K562 (cell line): ENCODE measurements at regions not wholly inside any gene's neighbourhood (a gene's known extent, or its start where the extent isn't known, plus 50 kb on each side); places are given as distances from the start of the nearest gene placed in this dataset.

ENCODE experiments used
- ATAC-seq: fragments of 200-7000 bp; cut with Tn5 transposase; 3 replicates; pipeline ENCODE4 v1.9.1; 2020; ENCODE audit warnings: moderate library complexity
- BruUV-seq: library from RNA; stranded (reverse); fragments of 400-500 nt; replicated peaks from 2 replicates; lab custom pipeline; 2021; lab: Mats Ljungman, UMichigan
- CTCF ChIA-PET: fragments of 300-600 bp; formaldehyde crosslinking; extraction: SDS; loops from one replicate; lab custom pipeline; 2021; ENCODE audit warnings: low intra/inter-chr PET ratio; lab: Yijun Ruan, JAX
- POLR2A ChIA-PET: fragments of 300-600, 350-650 bp; sonication (Branson Sonifier 250); formaldehyde crosslinking; extraction: SDS; loops from one replicate; lab custom pipeline; 2021; ENCODE audit warnings: antibody characterized with exemption, inconsistent platforms; lab: Yijun Ruan, JAX
- DNase-seq, 4 experiments: peaks; one replicate each; pipeline versions ENCODE4 v3.0.0 to v3.0.0-alpha.2; 2011 to 2018; ENCODE audit warnings: low spot score in 3 of 4, mixed read lengths in 3 of 4; ENCODE audit errors: extremely low read depth in 1 of 4
- FAIRE-seq: peaks from 2 replicates; lab custom pipeline; 2011; peaks lifted over from hg19 to GRCh38; lab: Jason Lieb, UNC
- H2AFZ ChIP-seq: 2 replicates; pipeline ENCODE4 v1.6.0; 2011; ENCODE audit warnings: low read depth, low read length, control low read depth, inconsistent platforms
- H3K27ac ChIP-seq: fragments of 200-600 bp; 3 replicates; pipeline ENCODE4 v1.8.0; 2011; ENCODE audit warnings: low read depth, mild to moderate bottlenecking, control low read depth, inconsistent platforms, low read length, moderate library complexity, mixed read lengths; ENCODE audit errors: extremely low read depth
- H3K27me3 ChIP-seq, 2 experiments: fragments of 300-600 bp in 1 of 2; 2 replicates in 1 of 2; 3 replicates in 1 of 2; pipeline versions ENCODE4 v1.6.0 to v1.8.0; 2011; ENCODE audit warnings: inconsistent platforms in 2 of 2, low read length in 2 of 2, mild to moderate bottlenecking in 1 of 2, mixed read lengths in 1 of 2, moderate library complexity in 1 of 2; ENCODE audit not compliant: control insufficient read depth in 2 of 2, insufficient read depth in 2 of 2
- H3K36me3 ChIP-seq: fragments of 300-600 bp; 3 replicates; pipeline ENCODE4 v1.8.0; 2011; ENCODE audit warnings: mild to moderate bottlenecking, low read length, inconsistent platforms; ENCODE audit not compliant: control insufficient read depth, insufficient read depth
- H3K4me1 ChIP-seq, 2 experiments: fragments of 200-600 bp in 1 of 2; replicated peaks in 1 of 2; 2 replicates in 1 of 2; 3 replicates in 1 of 2; pipeline versions ENCODE4 v1.5.1 to v1.8.0; 2011; ENCODE audit warnings: inconsistent platforms in 2 of 2, low read length in 2 of 2, mild to moderate bottlenecking in 1 of 2, mixed read lengths in 1 of 2, moderate library complexity in 1 of 2; ENCODE audit not compliant: control insufficient read depth in 2 of 2, insufficient read depth in 2 of 2
- H3K4me2 ChIP-seq: 2 replicates; pipeline ENCODE4 v1.6.1; 2011; ENCODE audit warnings: low read length, control low read depth, inconsistent platforms, mixed read lengths; ENCODE audit not compliant: insufficient read depth
- H3K4me3 ChIP-seq: fragments of 200-600 bp; sonication (generic), shearing (Covaris generic); 2 replicates; pipeline ENCODE4 v1.5.1; 2016; ENCODE audit warnings: control low read depth, inconsistent platforms
- H3K79me2 ChIP-seq: fragments of 200-600 bp; 3 replicates; pipeline ENCODE4 v1.8.0; 2011; ENCODE audit warnings: low read length, inconsistent platforms; ENCODE audit not compliant: control insufficient read depth, insufficient read depth
- H3K9ac ChIP-seq, 2 experiments: 2 replicates each; pipeline versions ENCODE4 v1.6.0 to v1.6.1; 2011; ENCODE audit warnings: low read depth in 2 of 2, low read length in 2 of 2, control low read depth in 1 of 2, inconsistent platforms in 1 of 2, mild to moderate bottlenecking in 1 of 2, mixed read lengths in 1 of 2; ENCODE audit not compliant: insufficient read depth in 1 of 2
- H3K9me1 ChIP-seq: one replicate; pipeline ENCODE4 v1.6.0; 2011; ENCODE audit warnings: inconsistent platforms, mild to moderate bottlenecking, low read length, moderate library complexity; ENCODE audit not compliant: control insufficient read depth, insufficient read depth
- H3K9me3 ChIP-seq: replicated peaks from 2 replicates; pipeline ENCODE4 v1.5.1; 2011; ENCODE audit warnings: low read depth, low read length, inconsistent platforms; ENCODE audit not compliant: control insufficient read depth, insufficient read depth
- H4K20me1 ChIP-seq: replicated peaks from 2 replicates; pipeline ENCODE4 v1.6.1; 2011; ENCODE audit warnings: low read length, inconsistent platforms, mixed read lengths; ENCODE audit not compliant: control insufficient read depth, insufficient read depth
- ATF1 ChIP-seq, 2 experiments: fragments of 450-650 bp in 1 of 2; IDR thresholded peaks; 2 replicates each; pipeline ENCODE4 v1.6.1; 2016; ENCODE audit warnings: missing compliant biosample characterization in 1 of 2, missing genetic modification characterization in 1 of 2
- ATF6 ChIP-seq: sonication (generic); formaldehyde crosslinking; IDR thresholded peaks from 2 replicates; pipeline ENCODE4 v1.4.0; 2020; ENCODE audit warnings: mild to moderate bottlenecking, missing genetic modification reagents
- HOMEZ ChIP-seq: fragments of 250-450 bp; sonication (Bioruptor Pico); IDR thresholded peaks from 2 replicates; pipeline ENCODE4 v1.4.0; 2020; ENCODE audit warnings: mild to moderate bottlenecking, moderate library complexity
- JUN ChIP-seq, 2 experiments: sonication (generic) in 1 of 2; formaldehyde crosslinking in 1 of 2; IDR thresholded peaks; 2 replicates each; pipeline versions ENCODE4 v1.6.1 to v1.8.0; 2012 to 2022; ENCODE audit warnings: borderline replicate concordance in 2 of 2, mild to moderate bottlenecking in 2 of 2, improper control_type of control experiment in 1 of 2, low read depth in 1 of 2, low read length in 1 of 2, missing genetic modification reagents in 1 of 2
- MYC ChIP-seq, 2 experiments: fragments of 250-450 bp in 1 of 2; sonication (Bioruptor Pico) in 1 of 2; IDR thresholded peaks; 2 replicates each; pipeline versions ENCODE4 v1.5.1 to v1.6.1; 2012 to 2021; ENCODE audit warnings: low read depth in 2 of 2, borderline replicate concordance in 1 of 2, improper control_type of control experiment in 1 of 2, low read length in 1 of 2, mild to moderate bottlenecking in 1 of 2, moderate library complexity in 1 of 2
- SRSF7 ChIP-seq: fragments of 200-400 bp; formaldehyde crosslinking; optimal IDR thresholded peaks from 2 replicates; pipeline ENCODE3; 2017; ENCODE audit warnings: mild to moderate bottlenecking, low read depth, low read length
- TCF15 ChIP-seq: fragments of 250-450 bp; sonication (Bioruptor Pico); IDR thresholded peaks from 2 replicates; pipeline ENCODE4 v1.8.0; 2022; ENCODE audit warnings: moderate library complexity, mild to moderate bottlenecking, inconsistent platforms
- ZFP1 ChIP-seq: fragments of 450-650 bp; formaldehyde crosslinking; IDR thresholded peaks from 2 replicates; pipeline ENCODE4 v1.4.0; 2020; ENCODE audit warnings: mild to moderate bottlenecking, mixed read lengths
- ZNF174 ChIP-seq: fragments of 250-450 bp; sonication (Bioruptor Pico); IDR thresholded peaks from 2 replicates; pipeline ENCODE4 v1.4.0; 2020; ENCODE audit warnings: mild to moderate bottlenecking
- ZNF175 ChIP-seq: fragments of 200-800 bp; sonication (Bioruptor generic); IDR thresholded peaks from 2 replicates; pipeline ENCODE4 v1.6.1; 2016; ENCODE audit warnings: low read depth, mild to moderate bottlenecking, missing genetic modification characterization, missing compliant biosample characterization
- ZNF184 ChIP-seq: sonication (generic); formaldehyde crosslinking; IDR thresholded peaks from 2 replicates; pipeline ENCODE4 v1.5.0; 2020; ENCODE audit warnings: missing genetic modification reagents
- ZNF583 ChIP-seq: fragments of 250-450 bp; sonication (Bioruptor Pico); IDR thresholded peaks from 2 replicates; pipeline ENCODE4 v1.4.0; 2020
- whole genome bisulfite sequencing: fragments of 100-300 bp; shearing (Covaris generic); methylation state at CpG from one replicate; pipeline ENCODE4 v1.1.6; 2016; ENCODE audit warnings: low coverage, mixed read lengths; ENCODE audit not compliant: insufficient coverage; ENCODE audit errors: missing lambda C conversion rate; 5-methylcytosine and 5-hydroxymethylcytosine counted together
- in situ Hi-C: fragments of 300-500 bp; cut with MboI; formaldehyde crosslinking; loops from 4 replicates; pipeline ENCODE4 v1.15.0; 2018; ENCODE audit warnings: inconsistent platforms, mixed read lengths
- intact Hi-C: fragments of 100-400 bp; cut with micrococcal nuclease; formaldehyde crosslinking; loops from 2 replicates; pipeline ENCODE4 v1.14.2; 2022

DNA sequence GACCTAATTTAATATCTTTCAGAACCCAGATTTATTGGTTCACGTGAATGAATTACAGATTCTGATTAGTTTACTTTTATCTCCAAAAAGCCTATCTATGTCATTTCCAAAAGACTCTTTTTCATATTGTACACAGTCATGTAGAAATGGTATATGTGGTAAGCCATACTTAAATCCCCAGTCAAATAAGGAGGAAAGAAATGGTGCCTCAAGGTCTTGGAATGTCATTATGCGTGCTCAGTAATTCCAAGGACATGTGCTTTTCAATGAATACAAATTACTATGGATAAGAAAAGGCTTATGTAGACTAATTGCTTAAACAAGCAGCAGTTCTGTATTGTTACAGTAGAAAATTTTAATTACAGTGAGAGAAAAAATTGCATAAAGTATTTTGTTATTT is 64.1 kb upstream of the TYRP1 start:
- BruUV-seq, result no TSS peak
- H4K20me1 ChIP-seq, result no peaks in the 10 kb centered on the region
- H3K27me3 ChIP-seq, result no peaks in the 10 kb centered on the region
- 0% methylated on average over 2 of the region's 2 CpGs for WGBS
- ATAC-seq (no peak), DNase-seq (no peak), FAIRE-seq (no peak)
- no peaks in the 10 kb centered on the region for H3K36me3 ChIP-seq
- intact Hi-C loops, result no loop called here
- no peak overlapping the region for H3K9ac ChIP-seq
- TF ChIP-seq TCF15 (CRISPR knock-in tag) (no peak), ZNF184 (CRISPR knock-in tag) (no peak), ATF6 (CRISPR knock-in tag) (no peak)
- in situ Hi-C loops, result no loop called here
- no peak overlapping the region for H3K4me3 ChIP-seq
- H2AFZ ChIP-seq, result no peak overlapping the region
- H3K79me2 ChIP-seq, result no peaks in the 10 kb centered on the region
- H3K4me1 ChIP-seq, result no peaks in the 10 kb centered on the region
- no peak overlapping the region for H3K4me2 ChIP-seq
- ChIA-PET CTCF (no interaction called here), POLR2A (no interaction called here)
- no peak overlapping the region for H3K27ac ChIP-seq
- no peaks in the 10 kb centered on the region for H3K9me3 ChIP-seq
- no peaks in the 10 kb centered on the region for H3K9me1 ChIP-seq

DNA sequence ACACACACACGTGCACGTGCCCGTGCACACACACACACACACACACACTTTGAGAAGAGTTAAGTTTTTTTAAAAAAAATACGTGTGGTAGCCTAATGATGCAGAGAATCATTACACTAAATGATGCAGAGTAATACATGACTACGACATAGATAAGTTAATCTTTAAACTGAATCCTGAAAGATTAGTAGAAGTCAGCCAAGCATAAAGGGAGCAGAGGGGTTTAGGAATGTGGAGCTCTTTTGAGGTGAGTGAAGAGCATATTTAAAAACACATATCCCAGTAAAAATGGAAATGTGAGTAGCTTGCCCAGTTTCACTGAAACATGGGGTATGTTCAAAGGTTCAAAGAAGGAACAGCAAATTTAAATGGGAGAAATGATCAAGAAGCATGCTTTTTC is 61.3 kb upstream of the TYRP1 start:
- 0% methylated on average over 4 of the region's 5 CpGs for whole genome bisulfite sequencing
- no peak overlapping the region for H3K4me2 ChIP-seq
- CTCF ChIA-PET, result no interaction called here
- POLR2A ChIA-PET, result no interaction called here
- H3K4me1 ChIP-seq, result no peaks in the 10 kb centered on the region
- FAIRE-seq (no peak), DNase-seq (no peak), ATAC-seq (no peak)
- H3K27ac ChIP-seq, result no peak overlapping the region
- no peaks in the 10 kb centered on the region for H3K9me3 ChIP-seq
- in situ Hi-C loops (no loop called here), intact Hi-C loops (no loop called here)
- no peak overlapping the region for H3K9ac ChIP-seq
- BruUV-seq, result no TSS peak
- H3K9me1 ChIP-seq, result no peaks in the 10 kb centered on the region
- H3K27me3 ChIP-seq, result no peaks in the 10 kb centered on the region
- no peaks in the 10 kb centered on the region for H3K36me3 ChIP-seq
- no peaks in the 10 kb centered on the region for H3K79me2 ChIP-seq
- no peak overlapping the region for H2AFZ ChIP-seq
- H3K4me3 ChIP-seq, result no peak overlapping the region
- no peaks in the 10 kb centered on the region for H4K20me1 ChIP-seq
- TF ChIP-seq MYC (IDR thresholded peaks at IDR 0.05; ENCODE audit: low read depth, low read length) (no peak), MYC (CRISPR knock-in tag; IDR thresholded peaks at IDR 0.05; ENCODE audit: borderline replicate concordance, low read depth) (no peak), JUN (IDR thresholded peaks at IDR 0.05; ENCODE audit: borderline replicate concordance, low read depth, low read length) (no peak), JUN (CRISPR knock-in tag; IDR thresholded peaks at IDR 0.05; ENCODE audit: borderline replicate concordance) (no peak), SRSF7 (no peak), ATF1 (CRISPR knock-in tag; IDR thresholded peaks at IDR 0.05) (no peak), ATF1 (tag; IDR thresholded peaks at IDR 0.05) (no peak), ZNF175 (CRISPR knock-in tag) (no peak), ZNF583 (CRISPR knock-in tag) (no peak), ZFP1 (CRISPR knock-in tag) (no peak), ZNF174 (no peak), HOMEZ (CRISPR knock-in tag) (no peak)
